Fibroblast of villous mesenchyme (primary cell): ENCODE measurements at regions not wholly inside any gene's neighbourhood (a gene's known extent, or its start where the extent isn't known, plus 50 kb on each side); places are given as distances from the start of the nearest gene placed in this dataset.

Source experiments
- DNase-seq: peaks from one replicate; pipeline ENCODE4 v3.0.0-alpha.2; 2010; ENCODE audit warnings: low read depth
- H3K4me3 ChIP-seq: 2 replicates; pipeline ENCODE4 v1.5.1; 2011; ENCODE audit warnings: low read depth, mild to moderate bottlenecking, low read length
- TF ChIP-seq, protein P1 (sequence below): IDR thresholded peaks from 2 replicates; pipeline ENCODE4 v1.5.1; 2012; ENCODE audit warnings: low read depth, mild to moderate bottlenecking, low read length; ENCODE audit not compliant: insufficient read depth

DNA sequence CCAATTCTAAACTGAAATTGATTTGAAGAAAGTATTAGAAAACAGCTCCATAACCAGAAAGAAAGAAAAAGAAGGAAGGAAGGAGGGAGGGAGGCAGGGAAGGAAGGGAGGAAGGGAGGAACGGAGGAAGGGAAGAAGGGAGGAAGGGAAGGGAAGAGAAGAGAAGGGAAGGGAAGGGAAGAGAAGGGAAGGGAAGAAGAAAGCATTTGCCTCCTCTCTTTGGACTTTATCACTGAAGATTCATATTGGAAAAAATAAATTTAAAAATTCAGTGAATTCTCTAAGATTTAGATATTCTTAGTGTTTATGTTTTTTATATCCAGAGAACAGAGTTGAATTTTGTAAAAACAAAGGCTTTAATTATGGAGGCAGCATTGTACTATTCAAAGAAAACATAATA is 68.5 kb upstream of the NXT1 start:
- no peak overlapping the region for H3K4me3 ChIP-seq
- DNase-seq, result no peak
- TF ChIP-seq, protein P1, sequence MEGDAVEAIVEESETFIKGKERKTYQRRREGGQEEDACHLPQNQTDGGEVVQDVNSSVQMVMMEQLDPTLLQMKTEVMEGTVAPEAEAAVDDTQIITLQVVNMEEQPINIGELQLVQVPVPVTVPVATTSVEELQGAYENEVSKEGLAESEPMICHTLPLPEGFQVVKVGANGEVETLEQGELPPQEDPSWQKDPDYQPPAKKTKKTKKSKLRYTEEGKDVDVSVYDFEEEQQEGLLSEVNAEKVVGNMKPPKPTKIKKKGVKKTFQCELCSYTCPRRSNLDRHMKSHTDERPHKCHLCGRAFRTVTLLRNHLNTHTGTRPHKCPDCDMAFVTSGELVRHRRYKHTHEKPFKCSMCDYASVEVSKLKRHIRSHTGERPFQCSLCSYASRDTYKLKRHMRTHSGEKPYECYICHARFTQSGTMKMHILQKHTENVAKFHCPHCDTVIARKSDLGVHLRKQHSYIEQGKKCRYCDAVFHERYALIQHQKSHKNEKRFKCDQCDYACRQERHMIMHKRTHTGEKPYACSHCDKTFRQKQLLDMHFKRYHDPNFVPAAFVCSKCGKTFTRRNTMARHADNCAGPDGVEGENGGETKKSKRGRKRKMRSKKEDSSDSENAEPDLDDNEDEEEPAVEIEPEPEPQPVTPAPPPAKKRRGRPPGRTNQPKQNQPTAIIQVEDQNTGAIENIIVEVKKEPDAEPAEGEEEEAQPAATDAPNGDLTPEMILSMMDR, result no peak

DNA sequence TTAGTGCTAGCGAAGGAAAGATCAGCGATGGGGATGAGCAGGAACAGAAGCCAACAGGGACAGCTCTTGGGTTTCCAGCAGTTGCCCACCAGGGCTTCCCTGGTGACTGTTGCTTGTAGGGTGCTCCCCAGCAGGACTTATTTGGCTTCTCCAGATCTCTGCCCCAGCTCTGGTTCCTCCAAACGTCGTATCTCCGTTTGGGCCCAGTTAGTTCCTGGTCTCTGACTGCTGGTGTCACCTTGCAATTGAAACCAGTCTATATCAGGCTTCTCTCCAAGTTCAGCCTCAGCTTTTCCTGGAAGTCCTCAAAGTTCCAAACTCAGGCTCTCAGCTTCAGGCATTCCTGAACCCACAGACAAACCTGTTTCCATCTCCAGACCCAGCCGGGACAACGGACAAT is 70.8 kb upstream of the NXT1 start:
- TF ChIP-seq, protein P1, result no peak
- H3K4me3 ChIP-seq, result no peak overlapping the region

DNA sequence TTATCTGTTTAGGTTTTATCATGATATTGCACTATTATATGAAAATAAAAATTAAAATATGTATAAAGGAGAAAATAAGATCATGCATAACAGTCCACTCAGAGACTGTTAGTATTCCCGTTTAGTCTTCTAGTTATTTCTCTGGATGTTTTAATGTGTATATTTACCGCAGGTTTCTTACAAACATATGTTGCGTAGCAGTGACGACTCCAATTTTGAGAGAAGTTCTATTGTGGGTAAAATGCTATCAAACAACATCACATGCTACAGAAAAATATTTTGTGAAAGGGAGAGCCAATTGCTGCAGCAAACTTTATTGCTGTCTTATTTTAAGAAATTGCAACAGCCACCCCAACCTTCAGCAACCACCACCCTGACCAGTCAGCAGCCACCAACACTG is 72.4 kb upstream of the NXT1 start:
- no peak overlapping the region for H3K4me3 ChIP-seq
- TF ChIP-seq, protein P1, result no peak

More for the DNA sequence above, 70.8 kb upstream of the NXT1 start:
- no peak for DNase-seq

DNA sequence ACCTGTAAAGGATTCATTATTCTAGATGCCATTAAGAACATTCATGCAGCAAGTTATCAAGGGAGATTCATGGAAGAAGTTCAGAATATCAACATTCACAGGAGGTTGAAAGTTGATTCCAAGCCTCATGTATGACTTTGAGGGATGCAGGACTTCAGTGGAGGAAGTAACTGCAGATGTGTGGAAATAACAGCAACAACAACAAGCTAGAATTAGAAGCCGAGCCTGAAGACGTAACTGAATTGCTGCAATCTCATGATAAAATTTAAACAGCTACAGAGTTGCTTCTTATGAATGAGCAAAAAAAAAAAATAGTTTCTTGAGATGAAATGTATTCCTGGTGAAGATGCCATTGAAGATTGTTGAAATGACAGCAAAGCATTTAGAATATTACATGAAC is 73.3 kb upstream of the NXT1 start:
- TF ChIP-seq, protein P1, result no peak
- DNase-seq, result no peak
- no peak overlapping the region for H3K4me3 ChIP-seq

More for the DNA sequence above, 72.4 kb upstream of the NXT1 start:
- DNase-seq, result no peak

DNA sequence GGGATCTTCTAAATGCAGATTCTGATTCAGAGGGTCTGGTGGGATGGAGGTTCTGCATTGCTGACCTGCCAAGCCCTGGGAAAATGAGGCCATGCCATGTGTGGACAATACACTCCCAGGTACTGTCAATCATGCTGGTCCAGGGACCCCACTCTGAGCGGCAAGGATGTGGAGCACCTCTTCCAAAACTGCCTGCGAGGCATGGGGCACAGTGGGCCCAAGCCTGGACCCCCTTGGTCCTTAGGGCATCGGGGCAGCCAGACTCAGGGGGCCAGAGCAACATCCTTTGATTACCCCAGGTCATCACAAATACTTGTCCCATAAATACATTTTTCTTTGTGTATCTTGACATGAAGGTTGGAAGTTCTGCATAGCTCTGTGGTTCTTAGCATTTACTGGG is 76.8 kb upstream of the NXT1 start:
- TF ChIP-seq, protein P1, result no peak
- no peak for DNase-seq
- H3K4me3 ChIP-seq, result no peak overlapping the region

DNA sequence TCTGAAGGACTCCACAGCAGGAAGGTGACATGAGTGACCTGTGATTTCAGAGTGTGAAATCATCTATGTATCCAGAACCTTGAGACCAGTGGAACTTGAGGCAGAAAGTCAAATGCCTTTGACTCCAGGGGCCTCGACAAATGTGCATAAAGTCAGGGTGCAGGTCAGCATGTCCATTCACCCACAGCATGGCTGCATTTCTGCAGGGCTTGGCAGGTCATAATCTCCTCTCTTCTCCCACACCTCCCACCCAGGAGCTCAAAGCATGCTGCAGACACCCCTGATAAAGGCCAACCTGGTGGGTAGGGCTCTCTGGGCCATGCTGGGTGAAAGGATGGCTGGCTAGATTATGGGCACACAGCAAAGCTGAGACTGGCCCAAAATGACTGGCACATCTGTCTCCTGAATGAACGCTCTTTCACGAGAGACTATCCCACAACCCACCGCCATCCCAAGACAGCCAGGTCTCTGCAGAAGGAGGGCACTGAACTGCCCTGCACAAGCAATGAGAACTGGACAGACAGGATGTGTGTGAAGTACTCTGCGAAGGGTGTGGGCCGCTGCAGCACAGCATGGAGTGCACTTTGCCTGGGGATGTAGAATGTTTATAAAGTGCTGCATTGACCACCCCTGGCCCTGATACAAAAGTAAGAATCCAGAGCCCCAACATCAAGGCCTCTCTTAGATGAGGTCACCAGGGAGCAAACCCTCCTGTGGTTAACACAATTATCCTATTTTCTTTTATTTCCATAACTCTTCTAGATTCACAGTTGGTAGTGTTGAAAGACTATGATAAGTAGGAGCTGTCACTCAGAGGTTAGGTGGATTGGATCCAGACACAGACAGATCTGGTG is 78.2 kb upstream of the NXT1 start:
- DNase-seq, result no peak
- H3K4me3 ChIP-seq, result no peak overlapping the region
- TF ChIP-seq, protein P1, result no peak

DNA sequence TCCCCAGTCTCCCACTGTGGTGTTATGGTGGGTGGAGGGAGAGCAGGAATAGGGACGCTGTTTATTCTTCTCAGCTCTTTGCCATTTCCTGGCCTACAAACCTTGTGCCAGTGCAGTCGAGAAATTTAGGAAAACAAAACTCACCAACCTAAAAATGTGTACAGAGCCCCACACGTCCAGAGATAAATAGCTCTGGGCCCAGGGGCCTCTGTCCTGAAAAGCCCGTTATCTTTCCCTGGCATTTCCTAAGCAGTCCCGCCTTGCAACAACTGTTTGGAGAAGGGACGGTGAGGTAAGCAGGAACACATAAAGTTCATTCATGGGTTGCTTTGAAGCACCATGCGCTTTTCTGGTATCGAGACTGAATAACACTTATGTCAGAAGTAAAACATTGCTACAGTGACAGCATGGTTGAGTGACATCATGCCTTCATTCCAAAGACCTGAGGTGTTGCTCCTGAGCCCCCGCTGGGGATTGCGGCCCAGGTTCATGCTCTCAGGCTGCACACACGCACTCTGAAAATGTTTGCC is 80.1 kb upstream of the NXT1 start:
- TF ChIP-seq, protein P1, result no peak
- H3K4me3 ChIP-seq, result no peak overlapping the region
- DNase-seq, result peak; percentile 71
